ENCODE measurements at regions not wholly inside any gene's neighbourhood (a gene's known extent, or its start where the extent isn't known, plus 50 kb on each side); places are given as distances from the start of the nearest gene placed in this dataset.

GRCh38 chr7:69365651-69366192 is 232.6 kb upstream of the AUTS2 start:
- Histone ChIP-seq H3K36me3 (no peaks in the 10 kb centered on the region), H3K27ac (no peak overlapping the region), H3K9me3 (no peaks in the 10 kb centered on the region), H3K4me1 (replicated peaks) (no peaks in the 10 kb centered on the region), H3K4me3 (no peak overlapping the region), H3K27me3 (replicated peaks; ENCODE audit: insufficient read depth) (no peaks in the 10 kb centered on the region)
- intact Hi-C loops (cut with DNase I): no loop called here
- 59% methylated on average over 13 of the region's 13 CpGs for WGBS
- TF ChIP-seq CTCF (IDR thresholded peaks at IDR 0.05) (no peak), POLR2A (IDR thresholded peaks at IDR 0.05) (no peak), POLR2AphosphoS5 (IDR thresholded peaks at IDR 0.05) (no peak)
- DNase-seq (ENCODE audit: low spot score): no peak

GRCh38 chr7:69367780-69368179 is 230.5 kb upstream of the AUTS2 start:
- no peak overlapping the region for H3K4me3 ChIP-seq
- DNase-seq (ENCODE audit: low spot score): no peak
- no peaks in the 10 kb centered on the region for H3K36me3 ChIP-seq
- H3K27me3 ChIP-seq (replicated peaks; ENCODE audit: insufficient read depth): no peaks in the 10 kb centered on the region
- TF ChIP-seq POLR2AphosphoS5 (IDR thresholded peaks at IDR 0.05) (no peak), POLR2A (IDR thresholded peaks at IDR 0.05) (no peak), CTCF (IDR thresholded peaks at IDR 0.05) (no peak)
- 80% methylated on average over 8 of the region's 8 CpGs for WGBS
- no peaks in the 10 kb centered on the region for H3K4me1 ChIP-seq (replicated peaks)
- intact Hi-C loops (cut with DNase I): no loop called here
- H3K9me3 ChIP-seq: no peaks in the 10 kb centered on the region
- no peak overlapping the region for H3K27ac ChIP-seq

- no peak overlapping the region for H3K27ac ChIP-seq
- 5% methylated on average over 6 of the region's 6 CpGs for WGBS
- no peaks in the 10 kb centered on the region for H3K9me3 ChIP-seq
- TF ChIP-seq POLR2AphosphoS5 (IDR thresholded peaks at IDR 0.05) (no peak), POLR2A (IDR thresholded peaks at IDR 0.05) (no peak), CTCF (IDR thresholded peaks at IDR 0.05) (no peak)
- no peaks in the 10 kb centered on the region for H3K4me1 ChIP-seq (replicated peaks)
- intact Hi-C loops (cut with DNase I): no loop called here
- no peaks in the 10 kb centered on the region for H3K36me3 ChIP-seq
- no peaks in the 10 kb centered on the region for H3K27me3 ChIP-seq (replicated peaks; ENCODE audit: insufficient read depth)
- H3K4me3 ChIP-seq: no peak overlapping the region
- no peak for DNase-seq (ENCODE audit: low spot score)
Observed at GRCh38 chr7:69373171-69374043, 224.9 kb upstream of the AUTS2 start.

- TF ChIP-seq POLR2A (IDR thresholded peaks at IDR 0.05): no peak
- no peak for TF ChIP-seq CTCF (IDR thresholded peaks at IDR 0.05)
- no peak for TF ChIP-seq POLR2AphosphoS5 (IDR thresholded peaks at IDR 0.05)
- DNase-seq (ENCODE audit: low spot score): no peak
- WGBS: 58% methylated on average over 5 of the region's 5 CpGs
- no peak overlapping the region for H3K4me3 ChIP-seq
- H3K36me3 ChIP-seq: no peaks in the 10 kb centered on the region
- intact Hi-C loops (cut with DNase I): no loop called here
- no peaks in the 10 kb centered on the region for H3K9me3 ChIP-seq
- no peaks in the 10 kb centered on the region for H3K4me1 ChIP-seq (replicated peaks)
- H3K27ac ChIP-seq: no peak overlapping the region
- no peaks in the 10 kb centered on the region for H3K27me3 ChIP-seq (replicated peaks; ENCODE audit: insufficient read depth)
Observed at GRCh38 chr7:69374044-69374425, 224.2 kb upstream of the AUTS2 start.

- no peaks in the 10 kb centered on the region for H3K9me3 ChIP-seq
- no peaks in the 10 kb centered on the region for H3K4me1 ChIP-seq (replicated peaks)
- intact Hi-C loops (cut with DNase I): no loop called here
- no peak overlapping the region for H3K4me3 ChIP-seq
- TF ChIP-seq POLR2AphosphoS5 (IDR thresholded peaks at IDR 0.05): no peak
- TF ChIP-seq CTCF (IDR thresholded peaks at IDR 0.05): no peak
- TF ChIP-seq POLR2A (IDR thresholded peaks at IDR 0.05): no peak
- no peaks in the 10 kb centered on the region for H3K36me3 ChIP-seq
- H3K27ac ChIP-seq: no peak overlapping the region
- WGBS: 53% methylated on average over 5 of the region's 5 CpGs
- DNase-seq (ENCODE audit: low spot score): no peak
- no peaks in the 10 kb centered on the region for H3K27me3 ChIP-seq (replicated peaks; ENCODE audit: insufficient read depth)
Observed at GRCh38 chr7:69377191-69377590, 221.1 kb upstream of the AUTS2 start.
